RWPE1 (cell line): ENCODE measurements at regions not wholly inside any gene's neighbourhood (a gene's known extent, or its start where the extent isn't known, plus 50 kb on each side); places are given as distances from the start of the nearest gene placed in this dataset.
"Not testable (repeated sequence)": the region's sequence is repeated elsewhere in the genome, so short reads cannot be mapped to it uniquely, and the experiment has no call there.

ENCODE experiments used
- CTCF ChIA-PET: fragments of 350-600 bp; sonication (Branson Sonifier 250); formaldehyde crosslinking; extraction: SDS; loops from one replicate; lab custom pipeline; 2021; lab: Yijun Ruan, JAX
- POLR2A ChIA-PET: fragments of 400-600 bp; formaldehyde crosslinking; extraction: SDS; loops from one replicate; lab custom pipeline; 2020; ENCODE audit warnings: antibody characterized with exemption; ENCODE audit not compliant: low non-redundant PET; lab: Yijun Ruan, JAX
- DNase-seq: peaks from one replicate; pipeline ENCODE4 v3.0.0; 2012; ENCODE audit warnings: low spot score
- H3K27ac ChIP-seq: fragments of 450-650 bp; 2 replicates; pipeline ENCODE4 v1.5.1; 2017
- TF ChIP-seq, protein P1 (sequence below): fragments of 450-650 bp; conservative IDR thresholded peaks from 2 replicates; pipeline ENCODE4 v1.5.1; 2017; ENCODE audit warnings: low read depth, mild to moderate bottlenecking

DNA sequence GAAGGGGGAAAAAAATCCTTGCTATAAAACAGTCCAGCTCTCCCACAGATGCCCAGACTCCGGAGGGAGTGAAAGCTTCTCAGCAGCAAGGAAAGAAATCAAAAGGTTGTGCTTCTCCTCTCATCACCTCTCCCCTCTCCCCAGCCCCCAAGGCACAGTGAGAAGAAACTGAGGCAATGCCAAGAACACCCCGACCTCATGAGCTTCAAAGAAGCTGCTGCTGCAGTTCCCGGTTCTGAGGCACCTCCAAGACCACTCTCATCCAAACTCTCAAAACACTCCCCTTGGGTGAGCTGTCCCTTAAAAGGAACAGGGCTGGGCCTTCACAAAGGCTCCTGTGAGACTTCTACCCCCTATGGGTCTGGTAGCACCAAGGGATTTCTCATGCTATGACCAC, 62.0 kb upstream of the KLF7 start:
- POLR2A ChIA-PET = no interaction called here
- CTCF ChIA-PET = interaction anchor here (0.5 kb wide), 1 partner anchor 86 kb away, joined by 3 read pairs; no protein-coding TSS in a partner anchor
- TF ChIP-seq, protein P1, sequence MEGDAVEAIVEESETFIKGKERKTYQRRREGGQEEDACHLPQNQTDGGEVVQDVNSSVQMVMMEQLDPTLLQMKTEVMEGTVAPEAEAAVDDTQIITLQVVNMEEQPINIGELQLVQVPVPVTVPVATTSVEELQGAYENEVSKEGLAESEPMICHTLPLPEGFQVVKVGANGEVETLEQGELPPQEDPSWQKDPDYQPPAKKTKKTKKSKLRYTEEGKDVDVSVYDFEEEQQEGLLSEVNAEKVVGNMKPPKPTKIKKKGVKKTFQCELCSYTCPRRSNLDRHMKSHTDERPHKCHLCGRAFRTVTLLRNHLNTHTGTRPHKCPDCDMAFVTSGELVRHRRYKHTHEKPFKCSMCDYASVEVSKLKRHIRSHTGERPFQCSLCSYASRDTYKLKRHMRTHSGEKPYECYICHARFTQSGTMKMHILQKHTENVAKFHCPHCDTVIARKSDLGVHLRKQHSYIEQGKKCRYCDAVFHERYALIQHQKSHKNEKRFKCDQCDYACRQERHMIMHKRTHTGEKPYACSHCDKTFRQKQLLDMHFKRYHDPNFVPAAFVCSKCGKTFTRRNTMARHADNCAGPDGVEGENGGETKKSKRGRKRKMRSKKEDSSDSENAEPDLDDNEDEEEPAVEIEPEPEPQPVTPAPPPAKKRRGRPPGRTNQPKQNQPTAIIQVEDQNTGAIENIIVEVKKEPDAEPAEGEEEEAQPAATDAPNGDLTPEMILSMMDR = no peak
- DNase-seq = no peak
- no peak overlapping the region for H3K27ac ChIP-seq

DNA sequence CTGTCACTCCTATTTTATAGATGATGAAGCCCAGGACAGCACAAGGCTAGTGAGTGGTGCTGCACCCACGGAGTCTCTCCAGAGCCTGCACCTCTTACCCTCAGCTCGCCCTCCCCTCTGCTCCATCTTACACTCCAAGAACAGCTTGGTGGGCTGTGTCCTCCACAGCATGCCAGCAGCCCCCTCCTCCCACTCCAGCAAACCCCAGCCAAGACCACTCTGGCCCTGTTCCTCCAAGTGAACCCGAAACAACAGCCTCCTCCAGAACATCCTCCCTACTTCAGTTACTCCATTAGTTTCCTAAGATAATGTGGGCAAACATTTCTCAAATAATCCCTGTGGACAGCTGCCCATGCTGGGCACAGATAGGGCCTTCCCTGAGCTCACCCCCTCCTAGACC, 62.7 kb upstream of the KLF7 start:
- TF ChIP-seq, protein P1 = no peak
- ChIA-PET POLR2A (no interaction called here), CTCF (interaction anchor here (0.5 kb wide), 1 partner anchor 86 kb away, joined by 3 read pairs; no protein-coding TSS in a partner anchor)
- no peak for DNase-seq
- H3K27ac ChIP-seq = no peak overlapping the region

DNA sequence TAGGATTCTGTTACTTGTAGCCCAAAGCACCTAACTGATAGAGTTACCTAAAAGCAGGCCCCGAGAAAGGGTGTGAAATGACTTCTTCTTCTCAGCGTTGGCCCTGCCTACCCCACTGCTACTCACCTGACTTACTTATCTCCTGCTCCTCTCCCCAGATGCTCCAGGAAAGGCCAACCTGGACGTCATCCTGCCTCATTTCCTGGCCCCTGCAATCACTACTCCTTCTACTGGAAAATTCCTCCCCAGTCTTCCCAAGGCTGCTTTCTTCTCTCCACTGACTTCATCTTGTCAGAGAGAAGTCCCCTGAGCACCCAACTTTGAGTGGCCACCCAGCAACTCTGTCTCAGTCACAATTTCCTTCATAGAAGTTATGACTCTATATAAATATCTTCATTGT, 63.4 kb upstream of the KLF7 start:
- TF ChIP-seq, protein P1 = no peak
- POLR2A ChIA-PET = no interaction called here
- DNase-seq = no peak
- CTCF ChIA-PET = no interaction called here
- H3K27ac ChIP-seq = no peak overlapping the region

DNA sequence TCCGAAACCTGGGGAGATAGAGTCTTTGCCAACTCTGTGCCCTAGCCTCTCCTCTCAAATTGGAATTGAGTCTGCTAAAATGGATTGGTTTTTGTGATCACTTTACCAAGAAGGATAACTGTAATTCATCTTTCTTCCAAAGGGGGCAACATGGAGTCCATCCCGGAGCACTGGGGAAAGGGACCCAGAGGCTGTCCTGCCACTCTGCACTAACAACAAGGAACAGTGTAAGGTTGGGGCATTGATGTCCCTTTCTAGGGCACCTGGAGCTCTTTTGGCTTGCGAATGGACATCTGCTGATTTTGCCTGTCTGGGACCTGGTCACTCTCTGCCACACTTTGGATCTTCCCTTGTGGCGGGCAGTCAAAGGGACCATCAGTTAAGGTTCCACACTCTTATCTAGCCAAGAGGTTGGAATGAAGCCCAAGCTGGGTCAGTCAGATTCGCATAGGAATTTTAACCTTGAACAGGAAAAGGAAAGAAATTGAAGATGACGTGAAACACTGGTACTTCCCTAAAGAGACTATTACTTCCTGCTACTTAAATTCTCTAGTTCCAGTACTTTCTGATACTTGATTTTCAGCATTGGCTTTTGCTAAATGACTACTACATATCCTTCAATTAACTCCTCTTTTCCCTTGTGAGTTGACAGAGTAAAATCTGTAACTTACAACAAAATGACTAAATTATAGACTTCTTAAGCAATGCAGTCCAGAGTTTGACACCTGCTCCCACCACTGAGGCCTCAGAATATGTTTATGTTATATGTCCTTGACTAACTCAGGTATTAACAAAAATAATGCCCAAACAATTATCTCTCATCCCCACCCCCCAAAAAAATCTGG, 64.7 kb upstream of the KLF7 start:
- peak; percentile 23 for DNase-seq
- POLR2A ChIA-PET = no interaction called here

DNA sequence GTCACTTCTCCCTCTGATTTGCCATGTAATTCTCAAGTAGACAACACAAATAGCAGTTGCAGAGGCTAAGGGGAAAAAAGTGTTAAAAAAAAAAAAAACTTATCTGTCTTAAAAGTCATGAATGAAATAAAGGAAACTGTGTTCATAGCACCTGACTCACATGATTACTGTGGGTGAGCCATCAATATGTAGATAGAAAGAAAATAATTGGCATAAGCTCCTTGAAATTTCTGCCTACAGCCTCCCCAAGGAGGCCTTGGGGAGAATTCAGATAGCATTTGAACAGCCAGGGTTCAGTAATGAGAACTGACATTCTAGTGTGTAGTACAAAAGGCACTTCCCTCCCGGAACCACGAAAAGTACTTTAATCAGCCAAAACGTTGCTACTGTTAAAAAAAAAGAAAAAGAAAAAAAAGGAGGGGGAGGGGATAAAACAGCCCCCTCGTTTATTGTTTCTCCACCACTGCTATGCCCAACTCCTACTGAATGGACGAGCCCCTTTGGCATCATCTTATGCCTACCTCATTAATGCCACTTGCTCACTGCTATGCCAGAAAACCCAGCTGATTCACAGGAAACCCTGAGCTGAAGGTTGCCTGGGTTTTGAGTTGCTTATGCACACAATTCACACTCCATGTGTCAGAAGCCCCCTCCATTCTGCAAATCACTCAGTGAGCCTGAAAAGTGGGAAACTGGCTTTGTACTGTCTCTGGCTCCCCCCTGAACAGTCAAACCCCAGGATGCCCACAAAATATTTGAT, 65.5 kb upstream of the KLF7 start:
- H3K27ac ChIP-seq = no peak overlapping the region
- no peak for DNase-seq
- POLR2A ChIA-PET = no interaction called here
- CTCF ChIA-PET = no interaction called here
- TF ChIP-seq, protein P1 = no peak

More for the DNA sequence above, 64.7 kb upstream of the KLF7 start:
- H3K27ac ChIP-seq = no peak overlapping the region
- TF ChIP-seq, protein P1 = no peak
- CTCF ChIA-PET = no interaction called here

DNA sequence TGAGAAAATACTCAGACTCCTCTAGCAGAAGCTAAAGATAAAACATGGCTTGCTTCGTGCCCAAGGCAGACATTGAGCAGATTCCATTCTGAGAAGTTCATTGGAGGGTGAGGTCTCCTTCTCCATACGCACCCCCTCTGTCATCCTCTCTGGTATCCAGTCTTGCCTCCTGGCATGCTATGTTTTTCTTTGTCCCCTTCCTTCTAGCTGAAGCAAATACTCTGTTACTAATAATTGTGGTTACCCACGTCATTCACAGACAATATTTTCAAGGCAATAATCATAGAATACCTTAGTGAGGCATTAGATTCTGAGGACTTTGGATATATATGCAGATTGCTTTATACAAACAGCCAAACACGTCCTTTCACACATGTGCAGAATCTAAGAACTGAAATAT, 66.2 kb upstream of the KLF7 start:
- DNase-seq = no peak
- ChIA-PET POLR2A (no interaction called here), CTCF (no interaction called here)
- TF ChIP-seq, protein P1 = no peak
- no peak overlapping the region for H3K27ac ChIP-seq

DNA sequence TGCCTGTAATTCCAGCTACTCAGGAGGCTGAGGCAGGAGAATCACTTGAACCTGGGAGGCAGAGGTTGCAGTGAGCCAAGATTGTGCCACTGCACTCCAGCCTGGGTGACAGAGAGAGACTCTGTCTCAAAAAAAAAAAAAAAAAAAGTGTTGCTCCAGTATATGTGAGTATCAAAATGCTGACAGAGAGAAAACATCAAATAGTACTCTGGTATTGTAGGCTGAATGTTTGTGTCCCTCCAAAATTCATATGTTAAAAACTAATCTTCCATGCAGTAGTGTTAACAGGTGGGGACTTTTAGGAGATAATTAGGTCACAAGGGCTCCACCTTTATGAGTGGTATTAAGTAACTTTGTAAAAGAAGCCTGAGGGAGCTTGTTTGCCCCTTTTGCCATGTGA, 67.4 kb upstream of the KLF7 start:
- DNase-seq, POLR2A ChIA-PET, H3K27ac ChIP-seq: not testable (repeated sequence)
- CTCF ChIA-PET = interaction anchor here (0.6 kb wide), 1 partner anchor 227 kb away, joined by 3 read pairs; no protein-coding TSS in a partner anchor
